ENCODE measurements at regions not wholly inside any gene's neighbourhood (a gene's known extent, or its start where the extent isn't known, plus 50 kb on each side); places are given as distances from the start of the nearest gene placed in this dataset.

DNA sequence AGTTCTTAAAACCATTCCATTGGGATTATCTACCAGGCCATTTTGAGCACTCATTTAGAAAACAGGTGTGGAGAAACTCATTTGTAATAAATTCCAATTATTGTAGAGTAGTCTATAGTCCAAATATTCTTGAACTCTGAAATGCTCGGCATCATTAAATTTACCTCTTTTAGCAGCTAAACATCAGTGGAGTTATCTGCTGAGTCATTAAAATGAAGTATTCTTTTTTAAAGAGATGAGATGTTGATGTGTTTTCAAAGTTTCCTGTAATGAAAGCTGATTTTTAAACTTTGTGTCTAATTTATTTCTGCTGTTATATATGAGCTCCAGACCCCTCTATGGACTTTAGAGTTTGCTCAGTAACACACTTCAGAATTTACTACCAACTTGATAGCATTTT is 1635.2 kb downstream of the SUCLG1 start:
- Histone ChIP-seq H3K9me3 (ENCODE audit: low read depth, low read length, poor library complexity, severe bottlenecking) (peaks cover 32% of the 10 kb centered on the region), H3K27me3 (replicated peaks; ENCODE audit: insufficient read depth, low read depth, low read length, poor library complexity) (no peaks in the 10 kb centered on the region), H3K27ac (ENCODE audit: low read depth, low read length, poor library complexity, severe bottlenecking) (no peak overlapping the region), H3K4me1 (ENCODE audit: insufficient read depth, low read length, poor library complexity, severe bottlenecking) (no peaks in the 10 kb centered on the region), H3K4me3 (ENCODE audit: low read depth, low read length, poor library complexity, severe bottlenecking) (no peak overlapping the region), H3K36me3 (ENCODE audit: insufficient read depth, low read length, poor library complexity, severe bottlenecking) (no peaks in the 10 kb centered on the region)
- POLR2A ChIA-PET (ENCODE audit: low non-redundant PET): no interaction called here
- no TSS peak for BruUV-seq (replicated peaks)
- CTCF ChIA-PET: no interaction called here
- DNase-seq (ENCODE audit: low spot score): no peak
- intact Hi-C loops (cut with micrococcal nuclease; ENCODE audit: unreplicated experiment): no loop called here
- TF ChIP-seq CTCF (conservative IDR thresholded peaks at IDR 0.05; ENCODE audit: low read depth, low read length) (no peak), EZH2 (IDR thresholded peaks at IDR 0.05; ENCODE audit: borderline replicate concordance, low read depth, low read length, poor library complexity, severe bottlenecking) (no peak)

DNA sequence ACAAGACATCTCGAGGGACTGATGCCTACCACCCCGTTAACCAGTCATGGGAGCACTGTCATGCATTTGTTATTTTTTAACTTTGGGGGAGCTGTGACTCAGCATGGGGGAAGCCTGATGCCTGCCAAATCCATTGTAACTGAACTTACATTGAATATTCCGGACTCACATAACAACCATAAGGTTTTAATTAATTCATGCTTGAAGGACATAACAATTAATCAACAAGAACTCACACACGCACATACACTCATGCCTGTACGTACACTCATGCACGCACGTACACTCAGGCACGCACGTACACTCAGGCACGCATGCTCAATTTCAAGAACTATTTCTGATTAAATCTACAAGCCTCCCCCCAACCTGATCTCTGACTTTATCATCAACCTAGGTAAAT is 1639.1 kb downstream of the SUCLG1 start:
- ChIA-PET CTCF (no interaction called here), POLR2A (ENCODE audit: low non-redundant PET) (no interaction called here)
- BruUV-seq (replicated peaks): no TSS peak
- Histone ChIP-seq H3K4me1 (ENCODE audit: insufficient read depth, low read length, poor library complexity, severe bottlenecking) (no peaks in the 10 kb centered on the region), H3K4me3 (ENCODE audit: low read depth, low read length, poor library complexity, severe bottlenecking) (no peak overlapping the region), H3K36me3 (ENCODE audit: insufficient read depth, low read length, poor library complexity, severe bottlenecking) (no peaks in the 10 kb centered on the region), H3K27ac (ENCODE audit: low read depth, low read length, poor library complexity, severe bottlenecking) (no peak overlapping the region), H3K27me3 (replicated peaks; ENCODE audit: insufficient read depth, low read depth, low read length, poor library complexity) (no peaks in the 10 kb centered on the region), H3K9me3 (ENCODE audit: low read depth, low read length, poor library complexity, severe bottlenecking) (peaks cover 26% of the 10 kb centered on the region)
- no peak for DNase-seq (ENCODE audit: low spot score)
- intact Hi-C loops (cut with micrococcal nuclease; ENCODE audit: unreplicated experiment): no loop called here
- TF ChIP-seq EZH2 (IDR thresholded peaks at IDR 0.05; ENCODE audit: borderline replicate concordance, low read depth, low read length, poor library complexity, severe bottlenecking) (no peak), CTCF (conservative IDR thresholded peaks at IDR 0.05; ENCODE audit: low read depth, low read length) (no peak)

DNA sequence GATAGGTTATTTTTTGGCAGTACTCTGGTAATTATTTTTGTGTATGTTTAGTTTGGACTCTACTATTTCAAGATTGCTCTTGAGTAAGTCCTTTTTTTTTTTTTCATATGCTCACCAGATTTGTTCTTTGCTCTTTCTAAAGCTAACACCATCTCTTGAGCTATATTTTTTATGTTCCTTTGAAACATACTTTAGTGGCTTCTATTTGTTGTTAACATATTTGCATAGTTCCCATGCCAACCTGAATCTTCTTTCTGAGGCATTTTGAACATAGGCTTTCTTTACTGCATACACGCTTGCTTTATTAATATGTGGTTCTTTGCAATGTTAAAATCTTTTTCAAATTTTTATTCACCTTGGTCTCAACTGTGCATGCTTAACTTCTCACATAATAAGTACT is 1644.9 kb downstream of the SUCLG1 start:
- ChIA-PET CTCF (no interaction called here), POLR2A (ENCODE audit: low non-redundant PET) (no interaction called here)
- Histone ChIP-seq H3K4me3 (ENCODE audit: low read depth, low read length, poor library complexity, severe bottlenecking) (no peak overlapping the region), H3K27me3 (replicated peaks; ENCODE audit: insufficient read depth, low read depth, low read length, poor library complexity) (no peaks in the 10 kb centered on the region), H3K36me3 (ENCODE audit: insufficient read depth, low read length, poor library complexity, severe bottlenecking) (no peaks in the 10 kb centered on the region), H3K9me3 (ENCODE audit: low read depth, low read length, poor library complexity, severe bottlenecking) (peaks cover 13% of the 10 kb centered on the region), H3K4me1 (ENCODE audit: insufficient read depth, low read length, poor library complexity, severe bottlenecking) (no peaks in the 10 kb centered on the region), H3K27ac (ENCODE audit: low read depth, low read length, poor library complexity, severe bottlenecking) (no peak overlapping the region)
- TF ChIP-seq EZH2 (IDR thresholded peaks at IDR 0.05; ENCODE audit: borderline replicate concordance, low read depth, low read length, poor library complexity, severe bottlenecking): no peak
- intact Hi-C loops (cut with micrococcal nuclease; ENCODE audit: unreplicated experiment): no loop called here
- no peak for DNase-seq (ENCODE audit: low spot score)
- no TSS peak for BruUV-seq (replicated peaks)

- TF ChIP-seq EZH2 (IDR thresholded peaks at IDR 0.05; ENCODE audit: borderline replicate concordance, low read depth, low read length, poor library complexity, severe bottlenecking): no peak
- TF ChIP-seq CTCF (conservative IDR thresholded peaks at IDR 0.05; ENCODE audit: low read depth, low read length): no peak
- POLR2A ChIA-PET (ENCODE audit: low non-redundant PET): no interaction called here
- CTCF ChIA-PET: no interaction called here
- Histone ChIP-seq H3K9me3 (ENCODE audit: low read depth, low read length, poor library complexity, severe bottlenecking) (peaks cover 15% of the 10 kb centered on the region), H3K27me3 (replicated peaks; ENCODE audit: insufficient read depth, low read depth, low read length, poor library complexity) (no peaks in the 10 kb centered on the region), H3K4me1 (ENCODE audit: insufficient read depth, low read length, poor library complexity, severe bottlenecking) (no peaks in the 10 kb centered on the region), H3K4me3 (ENCODE audit: low read depth, low read length, poor library complexity, severe bottlenecking) (no peak overlapping the region), H3K27ac (ENCODE audit: low read depth, low read length, poor library complexity, severe bottlenecking) (no peak overlapping the region), H3K36me3 (ENCODE audit: insufficient read depth, low read length, poor library complexity, severe bottlenecking) (no peaks in the 10 kb centered on the region)
- DNase-seq (ENCODE audit: low spot score): no peak
- intact Hi-C loops (cut with micrococcal nuclease; ENCODE audit: unreplicated experiment): no loop called here
- BruUV-seq (replicated peaks): no TSS peak
Observed at GRCh38 chr2:82811946-82812345, 1647.1 kb downstream of the SUCLG1 start.

All from A673 (cell line).